Right atrium auricular region (tissue), 2 donors: ENCODE measurements at regions not wholly inside any gene's neighbourhood (a gene's known extent, or its start where the extent isn't known, plus 50 kb on each side); places are given as distances from the start of the nearest gene placed in this dataset.

ENCODE experiments used
- DNase-seq: peaks from one replicate; pipeline ENCODE4 v3.0.0-alpha.2; 2019; ENCODE audit warnings: low spot score
- H3K27ac ChIP-seq, 2 donors: fragments of 200-600 bp; sonication (generic); 1 replicate in 1 of 2; 2 replicates in 1 of 2; pipeline ENCODE4 v1.5.1; 2016 to 2019
- H3K27me3 ChIP-seq, 2 donors: fragments of 200-600 bp; sonication (generic); one replicate each; pipeline versions ENCODE4 v1.5.1 to v1.6.0; 2017 to 2019
- H3K36me3 ChIP-seq: fragments of 200-600 bp; sonication (generic); one replicate; pipeline ENCODE4 v1.5.1; 2016
- H3K4me1 ChIP-seq, 2 donors: fragments of 200-600 bp; sonication (generic); one replicate each; pipeline versions ENCODE4 v1.5.1 to v1.6.0; 2017 to 2019
- H3K4me3 ChIP-seq, 2 donors: fragments of 200-600 bp; sonication (generic); 1 replicate in 1 of 2; 2 replicates in 1 of 2; pipeline ENCODE4 v1.5.1; 2017 to 2019; ENCODE audit warnings: mild to moderate bottlenecking in 1 of 2, moderate library complexity in 1 of 2
- H3K9me3 ChIP-seq, 2 donors: fragments of 200-600 bp; sonication (generic); one replicate each; pipeline ENCODE4 v1.5.1; 2019
- CTCF ChIP-seq, 2 donors: fragments of 200-600 bp; sonication (generic); IDR thresholded peaks; one replicate each; pipeline ENCODE4 v1.5.1; 2019; ENCODE audit warnings: antibody characterized with exemption in 2 of 2

GRCh38 chr4:133637161-133637560 lies 488.1 kb downstream of the PCDH10 start:
- TF ChIP-seq CTCF (IDR thresholded peaks at IDR 0.05): no peak
- Histone ChIP-seq H3K4me3 (no peak overlapping the region), H3K27ac (no peak overlapping the region), H3K27me3 (no peaks in the 10 kb centered on the region), H3K9me3 (peaks cover 0 to 7% of the 10 kb centered on the region in 2 donors), H3K4me1 (no peaks in the 10 kb centered on the region), H3K36me3 (no peaks in the 10 kb centered on the region)
- no peak for DNase-seq

GRCh38 chr4:133624744-133625143 lies 475.6 kb downstream of the PCDH10 start:
- Histone ChIP-seq H3K4me1 (no peaks in the 10 kb centered on the region), H3K27ac (no peak overlapping the region), H3K36me3 (no peaks in the 10 kb centered on the region), H3K4me3 (no peak overlapping the region), H3K9me3 (no peaks in the 10 kb centered on the region), H3K27me3 (no peaks in the 10 kb centered on the region)
- no peak for TF ChIP-seq CTCF (IDR thresholded peaks at IDR 0.05)
- DNase-seq: no peak

DNA sequence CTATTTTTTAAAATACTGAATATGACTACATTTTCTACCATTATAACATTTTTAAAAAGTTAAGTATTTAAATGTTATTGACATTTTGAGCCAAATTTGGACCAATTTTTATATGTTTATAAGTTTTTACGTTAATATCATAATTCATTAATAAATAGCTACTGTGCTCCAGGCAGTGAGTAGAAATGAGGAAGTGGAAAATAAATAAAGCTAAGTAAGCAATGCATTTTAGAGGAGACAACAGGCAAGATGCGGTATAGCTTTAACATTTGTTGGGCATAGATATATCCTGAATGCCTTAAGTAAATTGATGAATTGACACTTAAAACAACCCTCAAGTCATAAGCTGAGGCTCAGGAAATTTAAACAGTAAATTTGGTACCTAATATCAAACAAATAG lies 474.8 kb downstream of the PCDH10 start:
- no peak for DNase-seq
- Histone ChIP-seq H3K4me3 (no peak overlapping the region), H3K27ac (no peak overlapping the region), H3K27me3 (no peaks in the 10 kb centered on the region), H3K36me3 (no peaks in the 10 kb centered on the region), H3K9me3 (no peaks in the 10 kb centered on the region), H3K4me1 (no peaks in the 10 kb centered on the region)
- TF ChIP-seq CTCF (IDR thresholded peaks at IDR 0.05): no peak

DNA sequence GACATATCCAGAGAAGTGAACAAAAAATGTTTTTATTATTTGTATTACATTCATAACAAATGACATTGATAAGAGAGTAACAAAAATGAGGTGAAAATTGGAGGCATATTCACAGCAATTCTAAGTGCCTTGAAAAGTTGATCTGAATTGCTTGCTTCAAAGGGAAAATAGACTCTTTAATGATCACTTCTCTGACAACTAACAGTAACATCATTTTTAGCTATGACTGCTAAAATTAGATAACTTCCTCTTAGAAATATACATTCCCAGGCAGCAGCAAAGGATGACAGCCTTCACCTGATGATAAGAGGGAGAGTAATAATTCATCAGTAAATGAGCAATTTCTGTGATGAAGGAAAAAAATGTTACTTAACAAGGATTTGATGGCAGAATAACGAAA lies 472.5 kb downstream of the PCDH10 start:
- Histone ChIP-seq H3K4me3 (no peak overlapping the region), H3K27me3 (no peaks in the 10 kb centered on the region), H3K4me1 (no peaks in the 10 kb centered on the region), H3K9me3 (no peaks in the 10 kb centered on the region), H3K27ac (no peak overlapping the region), H3K36me3 (no peaks in the 10 kb centered on the region)
- no peak for TF ChIP-seq CTCF (IDR thresholded peaks at IDR 0.05)
- no peak for DNase-seq

DNA sequence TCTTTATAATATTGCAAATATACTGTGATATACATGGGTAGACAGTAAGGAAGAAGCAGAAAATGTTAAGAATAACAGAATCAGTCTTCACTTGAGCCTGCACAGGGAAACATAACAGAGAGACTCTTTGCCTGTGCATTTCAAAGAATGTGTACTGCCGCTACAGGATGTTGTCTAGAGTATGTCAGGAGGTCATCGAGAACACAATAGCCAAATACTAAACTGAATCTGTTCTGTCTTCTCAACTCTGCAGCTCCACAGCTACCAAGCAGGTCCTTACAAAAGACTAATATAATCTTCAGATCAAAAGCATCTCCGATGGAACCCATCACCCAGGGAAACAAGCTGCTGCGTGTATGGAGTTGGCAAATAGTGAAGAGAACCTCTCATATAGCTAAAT lies 471.5 kb downstream of the PCDH10 start:
- Histone ChIP-seq H3K4me1 (no peaks in the 10 kb centered on the region), H3K27me3 (no peaks in the 10 kb centered on the region), H3K4me3 (no peak overlapping the region), H3K27ac (no peak overlapping the region), H3K9me3 (no peaks in the 10 kb centered on the region), H3K36me3 (no peaks in the 10 kb centered on the region)
- no peak for TF ChIP-seq CTCF (IDR thresholded peaks at IDR 0.05)
- DNase-seq: no peak

- DNase-seq: no peak
- no peak for TF ChIP-seq CTCF (IDR thresholded peaks at IDR 0.05)
- no peaks in the 10 kb centered on the region for H3K27me3 ChIP-seq
- no peak overlapping the region for H3K4me3 ChIP-seq
- H3K27ac ChIP-seq: no peak overlapping the region
- no peaks in the 10 kb centered on the region for H3K36me3 ChIP-seq
- H3K9me3 ChIP-seq: no peaks in the 10 kb centered on the region
- H3K4me1 ChIP-seq: no peaks in the 10 kb centered on the region
Measured at GRCh38 chr4:133618963-133619362, 469.9 kb downstream of the PCDH10 start.
